ENCODE measurements at regions not wholly inside any gene's neighbourhood (a gene's known extent, or its start where the extent isn't known, plus 50 kb on each side); places are given as distances from the start of the nearest gene placed in this dataset.

- TF ChIP-seq, protein P1, sequence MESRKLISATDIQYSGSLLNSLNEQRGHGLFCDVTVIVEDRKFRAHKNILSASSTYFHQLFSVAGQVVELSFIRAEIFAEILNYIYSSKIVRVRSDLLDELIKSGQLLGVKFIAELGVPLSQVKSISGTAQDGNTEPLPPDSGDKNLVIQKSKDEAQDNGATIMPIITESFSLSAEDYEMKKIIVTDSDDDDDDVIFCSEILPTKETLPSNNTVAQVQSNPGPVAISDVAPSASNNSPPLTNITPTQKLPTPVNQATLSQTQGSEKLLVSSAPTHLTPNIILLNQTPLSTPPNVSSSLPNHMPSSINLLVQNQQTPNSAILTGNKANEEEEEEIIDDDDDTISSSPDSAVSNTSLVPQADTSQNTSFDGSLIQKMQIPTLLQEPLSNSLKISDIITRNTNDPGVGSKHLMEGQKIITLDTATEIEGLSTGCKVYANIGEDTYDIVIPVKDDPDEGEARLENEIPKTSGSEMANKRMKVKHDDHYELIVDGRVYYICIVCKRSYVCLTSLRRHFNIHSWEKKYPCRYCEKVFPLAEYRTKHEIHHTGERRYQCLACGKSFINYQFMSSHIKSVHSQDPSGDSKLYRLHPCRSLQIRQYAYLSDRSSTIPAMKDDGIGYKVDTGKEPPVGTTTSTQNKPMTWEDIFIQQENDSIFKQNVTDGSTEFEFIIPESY (IDR thresholded peaks at IDR 0.05; ENCODE audit: extremely low read depth, insufficient replicate concordance, low read length), result no peak
- no peak for TF ChIP-seq TCF7L2 (IDR thresholded peaks at IDR 0.05; ENCODE audit: borderline replicate concordance, extremely low read depth, insufficient read depth, insufficient read length)
- TF ChIP-seq, protein P2, sequence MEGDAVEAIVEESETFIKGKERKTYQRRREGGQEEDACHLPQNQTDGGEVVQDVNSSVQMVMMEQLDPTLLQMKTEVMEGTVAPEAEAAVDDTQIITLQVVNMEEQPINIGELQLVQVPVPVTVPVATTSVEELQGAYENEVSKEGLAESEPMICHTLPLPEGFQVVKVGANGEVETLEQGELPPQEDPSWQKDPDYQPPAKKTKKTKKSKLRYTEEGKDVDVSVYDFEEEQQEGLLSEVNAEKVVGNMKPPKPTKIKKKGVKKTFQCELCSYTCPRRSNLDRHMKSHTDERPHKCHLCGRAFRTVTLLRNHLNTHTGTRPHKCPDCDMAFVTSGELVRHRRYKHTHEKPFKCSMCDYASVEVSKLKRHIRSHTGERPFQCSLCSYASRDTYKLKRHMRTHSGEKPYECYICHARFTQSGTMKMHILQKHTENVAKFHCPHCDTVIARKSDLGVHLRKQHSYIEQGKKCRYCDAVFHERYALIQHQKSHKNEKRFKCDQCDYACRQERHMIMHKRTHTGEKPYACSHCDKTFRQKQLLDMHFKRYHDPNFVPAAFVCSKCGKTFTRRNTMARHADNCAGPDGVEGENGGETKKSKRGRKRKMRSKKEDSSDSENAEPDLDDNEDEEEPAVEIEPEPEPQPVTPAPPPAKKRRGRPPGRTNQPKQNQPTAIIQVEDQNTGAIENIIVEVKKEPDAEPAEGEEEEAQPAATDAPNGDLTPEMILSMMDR (IDR thresholded peaks at IDR 0.05 in 2 of 3, conservative IDR thresholded peaks at IDR 0.05 in 1 of 3; ENCODE audit: borderline replicate concordance in 1 of 3, insufficient read depth in 1 of 3, low read depth in 2 of 3, low read length in 2 of 3), result peak; percentile 19 to 56 (median 31); a peak in 4 of 6 replicates
- no peak for TF ChIP-seq JUND (IDR thresholded peaks at IDR 0.05)
- TF ChIP-seq, protein P3, sequence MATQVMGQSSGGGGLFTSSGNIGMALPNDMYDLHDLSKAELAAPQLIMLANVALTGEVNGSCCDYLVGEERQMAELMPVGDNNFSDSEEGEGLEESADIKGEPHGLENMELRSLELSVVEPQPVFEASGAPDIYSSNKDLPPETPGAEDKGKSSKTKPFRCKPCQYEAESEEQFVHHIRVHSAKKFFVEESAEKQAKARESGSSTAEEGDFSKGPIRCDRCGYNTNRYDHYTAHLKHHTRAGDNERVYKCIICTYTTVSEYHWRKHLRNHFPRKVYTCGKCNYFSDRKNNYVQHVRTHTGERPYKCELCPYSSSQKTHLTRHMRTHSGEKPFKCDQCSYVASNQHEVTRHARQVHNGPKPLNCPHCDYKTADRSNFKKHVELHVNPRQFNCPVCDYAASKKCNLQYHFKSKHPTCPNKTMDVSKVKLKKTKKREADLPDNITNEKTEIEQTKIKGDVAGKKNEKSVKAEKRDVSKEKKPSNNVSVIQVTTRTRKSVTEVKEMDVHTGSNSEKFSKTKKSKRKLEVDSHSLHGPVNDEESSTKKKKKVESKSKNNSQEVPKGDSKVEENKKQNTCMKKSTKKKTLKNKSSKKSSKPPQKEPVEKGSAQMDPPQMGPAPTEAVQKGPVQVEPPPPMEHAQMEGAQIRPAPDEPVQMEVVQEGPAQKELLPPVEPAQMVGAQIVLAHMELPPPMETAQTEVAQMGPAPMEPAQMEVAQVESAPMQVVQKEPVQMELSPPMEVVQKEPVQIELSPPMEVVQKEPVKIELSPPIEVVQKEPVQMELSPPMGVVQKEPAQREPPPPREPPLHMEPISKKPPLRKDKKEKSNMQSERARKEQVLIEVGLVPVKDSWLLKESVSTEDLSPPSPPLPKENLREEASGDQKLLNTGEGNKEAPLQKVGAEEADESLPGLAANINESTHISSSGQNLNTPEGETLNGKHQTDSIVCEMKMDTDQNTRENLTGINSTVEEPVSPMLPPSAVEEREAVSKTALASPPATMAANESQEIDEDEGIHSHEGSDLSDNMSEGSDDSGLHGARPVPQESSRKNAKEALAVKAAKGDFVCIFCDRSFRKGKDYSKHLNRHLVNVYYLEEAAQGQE (IDR thresholded peaks at IDR 0.05; ENCODE audit: low read depth), result no peak
- TF ChIP-seq POLR2A (IDR thresholded peaks at IDR 0.05; ENCODE audit: borderline replicate concordance, extremely low read depth, insufficient read depth, insufficient read length), result no peak
- TF ChIP-seq CBX3 (IDR thresholded peaks at IDR 0.05; ENCODE audit: low read depth), result no peak
- no peak for TF ChIP-seq EZH2phosphoT487 (IDR thresholded peaks at IDR 0.05; ENCODE audit: borderline replicate concordance)
- no peak for TF ChIP-seq EZH2 (IDR thresholded peaks at IDR 0.05)
Observed at GRCh38 chr1:163535807-163536206, 214.1 kb downstream of the NUF2 start.

Data from HCT116 (cell line).